ENCODE measurements at regions not wholly inside any gene's neighbourhood (a gene's known extent, or its start where the extent isn't known, plus 50 kb on each side); places are given as distances from the start of the nearest gene placed in this dataset.

DNA sequence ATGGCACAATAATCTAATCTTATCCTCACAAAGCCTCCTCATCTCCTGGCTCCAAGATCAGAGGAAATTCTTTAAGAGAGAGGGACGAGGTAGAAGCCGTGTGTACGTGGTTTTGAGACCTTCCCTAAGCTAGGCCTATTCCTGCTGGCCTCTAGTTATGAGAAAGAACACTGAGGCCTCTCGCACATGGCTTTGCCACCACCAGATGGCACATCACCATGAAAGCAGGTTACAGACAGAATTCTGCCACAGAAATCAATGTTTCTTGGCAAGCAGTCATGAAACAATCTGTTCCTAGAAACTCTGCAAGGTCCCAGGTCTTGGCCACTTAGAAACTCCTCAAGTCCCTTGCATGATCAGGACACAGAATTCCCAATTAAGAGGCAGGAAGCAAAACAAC is 268.2 kb upstream of the TAS2R1 start:
- no TSS peak for BruUV-seq (replicated peaks)
- dilution Hi-C loops (cut with HindIII; ENCODE audit: low sequenced_read_pairs, unreplicated experiment) (no loop called here), in situ Hi-C loops (cut with MboI; ENCODE audit: low sequenced_read_pairs) (no loop called here), intact Hi-C loops (cut with micrococcal nuclease) (loop anchor here (2.0 kb wide), 2 partner anchors 132 to 212 kb away; no protein-coding TSS in a partner anchor)
- no peak overlapping the region for H2AK9ac ChIP-seq (replicated peaks; ENCODE audit: low read depth, low read length, poor library complexity)
- WGBS, 2 experiments (ENCODE audit: extremely low coverage in 2 of 2, insufficient read length in 1 of 2), result 74% methylated on average over 4 of the region's 4 CpGs; no CpG with 5 or more reads in 1 of the 2 experiments
- H4K5ac ChIP-seq (ENCODE audit: low read depth, low read length), result no peak overlapping the region
- no peak overlapping the region for H2BK5ac ChIP-seq (ENCODE audit: low read depth, low read length, poor library complexity, severe bottlenecking)
- no peak overlapping the region for H2BK120ac ChIP-seq (ENCODE audit: low read depth, low read length)
- H3K56ac ChIP-seq (ENCODE audit: extremely low read depth, insufficient read depth, low read length), result no peak overlapping the region
- TF ChIP-seq RCOR1 (IDR thresholded peaks at IDR 0.05; ENCODE audit: insufficient replicate concordance, low read length) (no peak), ELK1 (IDR thresholded peaks at IDR 0.05; ENCODE audit: borderline replicate concordance, low read depth, low read length) (no peak), MAFK (IDR thresholded peaks at IDR 0.05; ENCODE audit: low read depth, low read length) (no peak), POLR2A (IDR thresholded peaks at IDR 0.05; ENCODE audit: low read depth, low read length) (no peak), RFX5 (IDR thresholded peaks at IDR 0.05; ENCODE audit: low read depth, low read length) (no peak), MXI1 (IDR thresholded peaks at IDR 0.05; ENCODE audit: borderline replicate concordance, low read depth, low read length) (no peak), SMC3 (IDR thresholded peaks at IDR 0.05; ENCODE audit: low read depth, low read length) (peak; percentile 66), BHLHE40 (IDR thresholded peaks at IDR 0.05; ENCODE audit: low read depth, low read length) (no peak), USF2 (IDR thresholded peaks at IDR 0.05; ENCODE audit: low read depth, low read length) (no peak), MAZ (IDR thresholded peaks at IDR 0.05; ENCODE audit: borderline replicate concordance, low read depth, low read length) (no peak), FOS (IDR thresholded peaks at IDR 0.05; ENCODE audit: low read depth, low read length) (no peak), RAD21 (IDR thresholded peaks at IDR 0.05; ENCODE audit: low read length) (peak; percentile 59), NFE2L2 (IDR thresholded peaks at IDR 0.05; ENCODE audit: low read depth, low read length) (no peak), CEBPB (IDR thresholded peaks at IDR 0.05; ENCODE audit: low read depth, low read length) (no peak), CTCF (conservative IDR thresholded peaks at IDR 0.05; ENCODE audit: low read depth, low read length) (peak; percentile 53), CHD1 (IDR thresholded peaks at IDR 0.05; ENCODE audit: low read depth, low read length) (no peak)
- H4K8ac ChIP-seq (ENCODE audit: low read depth in 2 of 2, low read length in 2 of 2), result no peak overlapping the region
- H3K4me3 ChIP-seq (ENCODE audit: insufficient read depth, low read depth, low read length), result no peak overlapping the region
- no peak overlapping the region for H3K18ac ChIP-seq (ENCODE audit: low read depth, low read length)
- H3K36me3 ChIP-seq (ENCODE audit: control insufficient read depth, insufficient read depth, low read length), result no peaks in the 10 kb centered on the region
- H3K4me2 ChIP-seq (ENCODE audit: low read depth, low read length), result no peak overlapping the region
- no peak overlapping the region for H2BK20ac ChIP-seq (ENCODE audit: low read depth, low read length)
- H3K27ac ChIP-seq (ENCODE audit: insufficient read depth, low read length), result no peak overlapping the region
- H3K9me3 ChIP-seq (ENCODE audit: control insufficient read depth, insufficient read depth, low read length), result peaks cover 3% of the 10 kb centered on the region
- ChIA-PET CTCF (no interaction called here), POLR2A (ENCODE audit: unreplicated experiment) (no interaction called here)
- H3K4me1 ChIP-seq (ENCODE audit: control insufficient read depth, insufficient read depth, low read length), result no peaks in the 10 kb centered on the region
- H2AK5ac ChIP-seq (ENCODE audit: low read depth, low read length), result no peak overlapping the region
- H4K20me1 ChIP-seq (ENCODE audit: insufficient read depth, low read length), result no peaks in the 10 kb centered on the region
- no peak overlapping the region for H3K4ac ChIP-seq (ENCODE audit: low read depth, low read length)
- H2BK15ac ChIP-seq (ENCODE audit: low read depth, low read length), result no peak overlapping the region
- H2AFZ ChIP-seq (replicated peaks; ENCODE audit: low read length, poor library complexity), result no peak overlapping the region
- no peak overlapping the region for H3K9ac ChIP-seq (ENCODE audit: low read depth, low read length)
- no peaks in the 10 kb centered on the region for H3K27me3 ChIP-seq (ENCODE audit: control insufficient read depth, insufficient read depth, low read length)
- ATAC-seq (ENCODE audit: low read depth), result peak; percentile 44; the same call in 1 of the 2 replicates
- no peaks in the 10 kb centered on the region for H3K79me1 ChIP-seq (ENCODE audit: low read depth in 1 of 2, low read length in 2 of 2)
- H3K9me1 ChIP-seq (ENCODE audit: insufficient read depth, low read length), result no peaks in the 10 kb centered on the region
- peak; percentile 49 for DNase-seq
- H4K91ac ChIP-seq (ENCODE audit: insufficient read depth, low read depth, low read length), result no peak overlapping the region
- H3K14ac ChIP-seq (replicated peaks; ENCODE audit: low read depth, low read length), result no peak overlapping the region
- no peak overlapping the region for H3K23ac ChIP-seq (ENCODE audit: low read depth, low read length)

Measured in IMR-90 (cell line).